Transverse colon (tissue), 3 donors: ENCODE measurements at regions not wholly inside any gene's neighbourhood (a gene's known extent, or its start where the extent isn't known, plus 50 kb on each side); places are given as distances from the start of the nearest gene placed in this dataset.

Experiments used
- POLR2A ChIP-seq: fragments of 450-650 bp; IDR thresholded peaks from one replicate; pipeline ENCODE4 v1.6.1; 2016; ENCODE audit warnings: antibody characterized with exemption, mild to moderate bottlenecking, moderate library complexity
- POLR2AphosphoS5 ChIP-seq, 3 donors: sonication (generic); formaldehyde crosslinking; IDR thresholded peaks; one replicate each; pipeline ENCODE4 v1.6.1; 2016; ENCODE audit warnings: antibody characterized with exemption in 3 of 3

DNA sequence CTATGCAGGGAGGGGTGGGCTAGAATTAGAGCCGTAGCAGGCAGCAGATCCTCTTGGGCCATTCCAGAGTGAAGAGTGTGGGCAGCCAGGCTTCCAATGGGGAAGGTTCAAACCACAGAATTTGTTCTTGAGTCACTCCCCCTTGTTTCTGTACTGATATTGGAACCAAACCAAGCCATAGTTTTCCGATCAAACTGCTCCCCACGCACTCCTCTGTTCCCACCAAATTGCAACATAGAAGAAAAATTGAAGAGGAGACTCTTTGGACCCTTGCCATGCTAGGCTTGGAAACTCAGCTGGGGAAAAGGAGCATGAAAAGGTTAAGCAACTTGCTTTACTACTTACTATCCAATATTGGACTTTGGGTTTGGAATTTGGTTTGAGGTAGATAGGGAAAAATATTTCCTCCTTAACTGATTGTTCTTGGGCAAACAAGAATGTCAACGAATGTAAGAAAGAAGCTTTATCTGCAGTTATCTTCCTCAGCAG, 165.8 kb upstream of the NR3C1 start:
- TF ChIP-seq POLR2A, result no peak
- no peak for TF ChIP-seq POLR2AphosphoS5 (IDR thresholded peaks at IDR 0.05)
